T-helper 2 cell treated with Interferon-gamma antibody and Interleukin-4, amounts not matched to agents 5 μg/mL and 100 μg/mL, for 36 hours (primary cell): ENCODE measurements at regions not wholly inside any gene's neighbourhood (a gene's known extent, or its start where the extent isn't known, plus 50 kb on each side); places are given as distances from the start of the nearest gene placed in this dataset.

Experiments
- DNase-seq: peaks from one replicate; pipeline ENCODE4 v3.0.0; 2021; ENCODE audit warnings: low spot score
- H3K27ac Mint-ChIP-seq: one replicate; pipeline ENCODE4 v1.8.0; 2021; ENCODE audit warnings: mild to moderate bottlenecking, mixed read lengths
- H3K27me3 Mint-ChIP-seq: one replicate; pipeline ENCODE4 v1.8.0; 2021; ENCODE audit warnings: low read depth, mixed read lengths
- H3K36me3 Mint-ChIP-seq: one replicate; pipeline ENCODE4 v1.8.0; 2021; ENCODE audit warnings: low read depth, mixed read lengths
- H3K4me1 Mint-ChIP-seq: one replicate; pipeline ENCODE4 v1.8.0; 2021; ENCODE audit warnings: low read depth, mixed read lengths
- H3K4me3 Mint-ChIP-seq: one replicate; pipeline ENCODE4 v1.8.0; 2022; ENCODE audit warnings: mild to moderate bottlenecking, moderate library complexity, mixed read lengths
- H3K9me3 Mint-ChIP-seq: one replicate; pipeline ENCODE4 v1.8.0; 2021; ENCODE audit warnings: mixed read lengths

DNA sequence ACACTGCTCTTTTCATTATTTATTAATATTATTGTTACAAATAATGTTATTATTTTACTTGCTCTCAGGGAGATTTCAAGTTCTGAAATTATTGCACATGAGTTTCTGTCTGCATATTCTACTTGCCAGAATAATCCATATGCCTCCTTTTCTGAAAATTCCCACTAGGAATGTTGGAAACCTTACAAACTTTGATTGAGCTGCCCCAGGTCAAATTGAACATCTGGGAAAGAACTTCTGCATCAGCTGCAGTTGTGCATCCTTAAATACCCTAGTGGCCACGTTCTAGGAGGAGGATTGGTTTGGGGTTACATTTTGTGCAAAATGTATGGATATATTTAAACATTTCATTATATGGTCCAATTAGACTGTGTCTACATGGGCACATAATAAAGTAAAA, 1302.7 kb upstream of the PIK3C3 start:
- Mint-ChIP-seq H3K27ac (no peak overlapping the region), H3K36me3 (no peaks in the 10 kb centered on the region), H3K4me3 (no peak overlapping the region), H3K9me3 (peaks cover 53% of the 10 kb centered on the region), H3K4me1 (no peaks in the 10 kb centered on the region), H3K27me3 (no peaks in the 10 kb centered on the region)
- no peak for DNase-seq

DNA sequence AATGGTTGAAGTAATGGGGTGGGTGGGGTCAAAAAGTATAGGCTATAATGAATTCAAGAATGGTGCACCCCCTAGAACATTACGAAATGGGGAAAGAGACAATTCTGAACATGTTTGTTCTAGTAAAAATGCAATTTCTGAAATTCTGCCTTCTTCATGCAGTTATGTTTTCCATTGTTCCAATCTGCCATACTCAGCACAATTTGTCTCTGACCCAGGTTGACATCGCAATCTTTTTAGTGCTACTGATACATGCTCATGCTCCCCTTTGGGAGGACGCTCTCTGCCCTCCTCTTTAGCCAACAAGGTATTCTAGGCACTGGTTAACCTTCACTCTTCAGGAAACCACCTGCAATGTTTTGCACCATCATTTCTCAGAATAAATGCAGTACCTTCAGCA, 1303.9 kb upstream of the PIK3C3 start:
- Mint-ChIP-seq H3K36me3 (no peaks in the 10 kb centered on the region), H3K27me3 (no peaks in the 10 kb centered on the region), H3K4me3 (no peak overlapping the region), H3K9me3 (peaks cover 53% of the 10 kb centered on the region), H3K27ac (no peak overlapping the region), H3K4me1 (no peaks in the 10 kb centered on the region)
- no peak for DNase-seq

DNA sequence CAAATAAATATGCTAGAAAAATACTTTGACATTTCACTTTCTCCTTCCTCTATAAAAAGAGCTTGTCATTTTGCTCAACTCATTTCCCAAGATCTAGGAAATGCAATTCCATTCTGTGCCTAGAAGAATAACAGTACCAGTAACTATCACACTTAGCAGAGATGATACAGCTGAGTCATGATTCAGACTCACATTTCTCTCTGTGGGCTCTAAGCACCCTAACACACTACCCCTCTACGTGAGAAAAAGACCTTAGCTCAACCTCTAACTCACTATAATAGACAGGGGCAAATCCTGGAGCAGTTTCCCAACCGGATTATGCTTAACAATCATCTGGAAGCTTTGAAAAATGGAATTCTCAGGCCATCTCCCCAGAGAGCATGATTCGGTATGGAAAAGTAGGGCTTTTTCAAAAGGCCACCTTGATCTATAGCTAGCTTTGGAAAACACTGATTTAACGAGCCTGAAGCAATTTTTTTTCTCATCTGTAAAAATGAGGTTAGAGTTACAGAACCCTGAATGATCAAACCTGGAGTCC, 1312.3 kb upstream of the PIK3C3 start:
- Mint-ChIP-seq H3K4me1 (no peaks in the 10 kb centered on the region), H3K4me3 (no peak overlapping the region), H3K27me3 (no peaks in the 10 kb centered on the region), H3K36me3 (no peaks in the 10 kb centered on the region), H3K9me3 (peaks cover 29% of the 10 kb centered on the region), H3K27ac (no peak overlapping the region)
- DNase-seq: no peak

DNA sequence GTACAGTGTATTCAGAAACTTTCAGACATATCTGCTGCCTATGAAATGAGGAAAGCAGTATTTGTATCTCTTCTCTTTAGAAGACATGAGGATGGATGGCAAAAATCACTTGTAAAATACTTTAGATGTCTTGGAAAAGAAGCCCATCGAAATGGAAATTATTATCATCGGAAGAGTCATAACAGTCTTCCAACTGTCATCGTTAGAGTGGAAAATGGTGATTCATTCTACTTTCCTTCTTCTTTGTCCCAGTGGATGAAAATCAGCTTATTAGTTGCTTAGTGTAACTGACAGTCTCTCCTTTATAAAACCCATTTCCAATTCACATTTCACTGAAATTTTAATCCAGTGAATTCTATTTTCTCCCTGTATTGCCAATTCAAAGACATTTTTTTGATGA, 1323.7 kb upstream of the PIK3C3 start:
- Mint-ChIP-seq H3K36me3 (no peaks in the 10 kb centered on the region), H3K27ac (no peak overlapping the region), H3K4me3 (no peak overlapping the region), H3K9me3 (peaks cover 56% of the 10 kb centered on the region), H3K27me3 (no peaks in the 10 kb centered on the region), H3K4me1 (no peaks in the 10 kb centered on the region)
- DNase-seq: no peak

GRCh38 chr18:40630496-40630895, 1324.5 kb upstream of the PIK3C3 start:
- Mint-ChIP-seq H3K36me3 (no peaks in the 10 kb centered on the region), H3K27ac (no peak overlapping the region), H3K27me3 (no peaks in the 10 kb centered on the region), H3K9me3 (peaks cover 52% of the 10 kb centered on the region), H3K4me3 (no peak overlapping the region), H3K4me1 (no peaks in the 10 kb centered on the region)
- DNase-seq: no peak

DNA sequence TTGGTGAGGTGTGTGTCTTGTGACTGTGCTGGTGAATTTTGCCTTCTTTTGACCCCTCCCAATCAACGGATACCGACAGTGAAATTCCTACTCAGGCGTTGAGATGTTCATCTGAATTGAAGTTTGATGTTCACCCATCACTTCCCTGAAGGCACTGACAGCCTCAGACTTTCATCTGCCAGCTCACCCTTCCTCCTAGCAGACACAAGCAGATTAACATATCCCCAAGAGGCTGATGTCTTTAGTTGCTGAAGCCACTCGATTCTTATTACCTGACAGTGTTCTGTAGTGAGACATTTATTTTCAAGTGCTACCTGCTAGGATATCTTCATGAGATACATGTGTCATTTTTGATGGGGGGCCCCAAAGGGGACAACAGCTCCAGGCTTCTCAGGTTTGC, 1330.1 kb upstream of the PIK3C3 start:
- no peaks in the 10 kb centered on the region for H3K27me3 Mint-ChIP-seq
- DNase-seq: no peak
- H3K4me3 Mint-ChIP-seq: no peak overlapping the region
- no peaks in the 10 kb centered on the region for H3K36me3 Mint-ChIP-seq
- no peaks in the 10 kb centered on the region for H3K4me1 Mint-ChIP-seq
- H3K27ac Mint-ChIP-seq: no peak overlapping the region
- peaks cover 45% of the 10 kb centered on the region for H3K9me3 Mint-ChIP-seq

GRCh38 chr18:40613721-40614120, 1341.3 kb upstream of the PIK3C3 start:
- Mint-ChIP-seq H3K27ac (no peak overlapping the region), H3K9me3 (peaks cover 32% of the 10 kb centered on the region), H3K4me3 (no peak overlapping the region), H3K27me3 (no peaks in the 10 kb centered on the region), H3K36me3 (no peaks in the 10 kb centered on the region), H3K4me1 (no peaks in the 10 kb centered on the region)
- DNase-seq: no peak

- DNase-seq: no peak
- H3K9me3 Mint-ChIP-seq: peaks cover 33% of the 10 kb centered on the region
- no peaks in the 10 kb centered on the region for H3K36me3 Mint-ChIP-seq
- H3K27me3 Mint-ChIP-seq: no peaks in the 10 kb centered on the region
- H3K27ac Mint-ChIP-seq: no peak overlapping the region
- no peaks in the 10 kb centered on the region for H3K4me1 Mint-ChIP-seq
- no peak overlapping the region for H3K4me3 Mint-ChIP-seq
Observed at GRCh38 chr18:40612356-40612755, 1342.7 kb upstream of the PIK3C3 start.

DNA sequence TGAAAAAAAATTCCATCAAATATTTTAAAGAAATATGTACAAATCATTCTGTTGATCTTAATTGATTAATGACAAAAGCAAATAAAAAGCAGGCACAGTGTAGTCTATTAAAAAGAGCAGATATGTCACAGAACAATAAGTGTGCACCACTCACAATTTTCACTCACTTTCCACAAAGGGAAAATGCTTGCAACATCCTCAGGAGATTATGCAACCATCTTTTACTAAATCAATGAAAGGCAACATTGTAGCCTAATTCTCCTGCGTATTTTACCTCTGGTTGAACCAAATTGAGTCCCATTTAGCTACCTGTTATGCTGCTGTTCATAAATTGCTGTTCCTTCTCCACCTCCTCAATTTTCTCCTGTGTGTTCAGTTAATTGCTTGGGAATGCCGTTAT, 1346.8 kb upstream of the PIK3C3 start:
- Mint-ChIP-seq H3K4me1 (no peaks in the 10 kb centered on the region), H3K4me3 (no peak overlapping the region), H3K27ac (no peak overlapping the region), H3K9me3 (peaks cover 25% of the 10 kb centered on the region), H3K36me3 (no peaks in the 10 kb centered on the region), H3K27me3 (no peaks in the 10 kb centered on the region)
- DNase-seq: no peak

GRCh38 chr18:40607542-40608148, 1347.4 kb upstream of the PIK3C3 start:
- no peak overlapping the region for H3K27ac Mint-ChIP-seq
- H3K9me3 Mint-ChIP-seq: peaks cover 28% of the 10 kb centered on the region
- no peak overlapping the region for H3K4me3 Mint-ChIP-seq
- no peaks in the 10 kb centered on the region for H3K27me3 Mint-ChIP-seq
- no peaks in the 10 kb centered on the region for H3K4me1 Mint-ChIP-seq
- H3K36me3 Mint-ChIP-seq: no peaks in the 10 kb centered on the region
- DNase-seq: no peak

GRCh38 chr18:40606996-40607395, 1348.0 kb upstream of the PIK3C3 start:
- peaks cover 29% of the 10 kb centered on the region for H3K9me3 Mint-ChIP-seq
- H3K36me3 Mint-ChIP-seq: no peaks in the 10 kb centered on the region
- no peak for DNase-seq
- no peaks in the 10 kb centered on the region for H3K27me3 Mint-ChIP-seq
- no peaks in the 10 kb centered on the region for H3K4me1 Mint-ChIP-seq
- no peak overlapping the region for H3K4me3 Mint-ChIP-seq
- no peak overlapping the region for H3K27ac Mint-ChIP-seq

GRCh38 chr18:40583671-40584070, 1371.4 kb upstream of the PIK3C3 start:
- Mint-ChIP-seq H3K4me3 (no peak overlapping the region), H3K9me3 (peaks cover 16% of the 10 kb centered on the region), H3K27ac (no peak overlapping the region), H3K4me1 (no peaks in the 10 kb centered on the region), H3K36me3 (no peaks in the 10 kb centered on the region), H3K27me3 (no peaks in the 10 kb centered on the region)
- DNase-seq: no peak

- no peak for DNase-seq
- H3K4me3 Mint-ChIP-seq: no peak overlapping the region
- H3K27me3 Mint-ChIP-seq: no peaks in the 10 kb centered on the region
- H3K36me3 Mint-ChIP-seq: no peaks in the 10 kb centered on the region
- no peaks in the 10 kb centered on the region for H3K4me1 Mint-ChIP-seq
- H3K9me3 Mint-ChIP-seq: peaks cover 15% of the 10 kb centered on the region
- H3K27ac Mint-ChIP-seq: no peak overlapping the region
Observed at GRCh38 chr18:40582105-40582504, 1372.9 kb upstream of the PIK3C3 start.

- no peak for DNase-seq
- Mint-ChIP-seq H3K36me3 (no peaks in the 10 kb centered on the region), H3K4me1 (no peaks in the 10 kb centered on the region), H3K27ac (no peak overlapping the region), H3K9me3 (peaks cover 17% of the 10 kb centered on the region), H3K4me3 (no peak overlapping the region), H3K27me3 (no peaks in the 10 kb centered on the region)
Observed at GRCh38 chr18:40577981-40578365, 1377.1 kb upstream of the PIK3C3 start.
